HG02763 (cell line): ENCODE measurements at regions not wholly inside any gene's neighbourhood (a gene's known extent, or its start where the extent isn't known, plus 50 kb on each side); places are given as distances from the start of the nearest gene placed in this dataset.

ENCODE experiments used
- ATAC-seq: cut with Tn5 transposase; IDR thresholded peaks from one replicate; pipeline ENCODE4 v1.9.1; 2021; ENCODE audit warnings: mild to moderate bottlenecking, moderate library complexity; ENCODE audit not compliant: unreplicated experiment

DNA sequence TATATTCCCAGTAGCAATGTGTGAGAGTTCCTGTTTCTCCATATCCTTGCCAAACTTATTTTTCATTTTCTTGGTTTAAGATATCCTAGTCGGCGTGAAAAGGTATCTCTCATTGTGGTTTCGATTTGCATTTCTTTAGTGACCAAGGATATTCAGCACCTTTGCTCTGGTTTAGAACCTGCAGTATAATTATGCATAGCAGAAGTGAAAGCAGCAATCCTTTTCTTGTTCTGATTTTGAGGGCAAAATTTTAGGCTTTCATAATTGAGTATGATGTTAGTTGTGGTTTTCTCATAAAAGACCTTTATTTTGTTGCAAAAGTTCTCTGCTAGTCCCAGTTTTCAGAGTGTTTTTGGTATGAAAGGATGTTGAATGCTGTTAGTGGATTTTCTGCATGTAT lies 491.0 kb downstream of the FGF9 start:
- ATAC-seq, result peak; percentile 87

DNA sequence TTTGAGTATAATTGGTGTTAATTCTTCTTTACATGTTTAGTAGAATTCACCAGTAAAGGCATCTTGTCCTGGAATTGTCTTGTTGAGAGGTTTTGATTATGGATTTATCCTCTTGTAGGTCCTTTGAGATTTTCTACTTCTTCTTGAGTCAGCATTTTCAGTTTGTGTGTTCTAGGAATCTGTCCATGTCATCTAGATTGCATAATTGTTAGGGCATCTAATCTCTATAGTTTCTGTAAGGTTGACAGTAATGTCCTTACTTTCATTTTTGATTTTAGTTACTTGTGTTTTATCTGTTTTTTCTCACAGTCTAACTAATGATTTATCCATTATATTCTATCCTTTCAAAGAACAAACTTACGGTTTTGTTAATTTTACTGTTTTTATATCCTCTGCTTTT lies 492.0 kb downstream of the FGF9 start:
- ATAC-seq, result no peak

DNA sequence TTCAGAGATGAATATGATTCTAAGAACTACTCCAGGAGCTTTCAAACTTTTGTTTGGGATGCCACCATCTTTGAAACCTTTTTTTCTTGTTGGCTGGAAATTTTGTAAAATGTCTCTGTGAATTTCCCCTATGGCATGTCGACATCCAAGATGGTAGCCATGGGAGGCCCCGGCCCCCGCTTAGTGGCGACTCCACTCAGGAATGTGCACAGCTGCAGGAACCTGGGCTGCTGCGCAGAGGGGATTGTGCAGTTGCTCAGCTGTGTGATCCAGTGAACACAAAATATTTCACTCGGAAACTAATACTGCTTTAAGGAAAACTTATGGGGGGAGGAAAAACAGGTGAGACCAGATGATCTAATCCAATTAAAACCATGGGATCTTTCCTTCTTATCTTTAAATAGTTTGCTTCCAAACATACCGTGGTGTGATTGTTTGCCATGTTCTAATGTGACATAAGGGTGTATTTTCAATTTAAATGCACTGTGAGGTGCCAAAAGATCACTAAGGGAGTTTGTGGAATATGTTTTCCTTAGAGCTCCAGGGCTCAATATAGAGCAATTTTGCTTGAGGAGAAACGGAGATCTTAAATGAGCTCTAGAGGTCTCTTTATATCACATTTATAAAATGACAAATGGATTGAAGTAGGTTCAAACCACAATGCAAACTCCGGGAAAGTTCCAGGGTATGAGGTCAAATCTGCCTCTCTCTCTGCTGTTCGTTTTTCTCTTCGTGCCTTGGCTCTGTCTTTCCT lies 497.7 kb downstream of the FGF9 start:
- ATAC-seq, result no peak

DNA sequence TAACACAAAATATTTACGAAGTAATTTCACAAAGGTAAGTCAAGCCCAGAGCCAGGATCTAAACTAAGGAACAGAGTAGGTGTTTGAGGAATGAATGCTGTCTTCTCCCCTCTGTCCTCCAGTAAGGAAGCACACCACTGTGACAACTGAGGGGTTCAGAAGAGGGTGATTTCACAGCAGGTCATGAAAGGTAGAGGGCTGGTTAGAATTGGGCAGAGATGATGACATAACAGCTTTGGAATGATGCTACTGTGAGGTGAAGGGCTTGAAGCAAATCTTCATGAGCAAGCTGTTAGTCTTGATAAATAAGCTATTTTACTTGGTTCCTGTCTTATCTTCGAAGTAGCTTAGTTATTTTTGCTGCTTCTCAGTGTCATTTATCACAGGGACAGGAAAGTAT lies 498.6 kb downstream of the FGF9 start:
- no peak for ATAC-seq

DNA sequence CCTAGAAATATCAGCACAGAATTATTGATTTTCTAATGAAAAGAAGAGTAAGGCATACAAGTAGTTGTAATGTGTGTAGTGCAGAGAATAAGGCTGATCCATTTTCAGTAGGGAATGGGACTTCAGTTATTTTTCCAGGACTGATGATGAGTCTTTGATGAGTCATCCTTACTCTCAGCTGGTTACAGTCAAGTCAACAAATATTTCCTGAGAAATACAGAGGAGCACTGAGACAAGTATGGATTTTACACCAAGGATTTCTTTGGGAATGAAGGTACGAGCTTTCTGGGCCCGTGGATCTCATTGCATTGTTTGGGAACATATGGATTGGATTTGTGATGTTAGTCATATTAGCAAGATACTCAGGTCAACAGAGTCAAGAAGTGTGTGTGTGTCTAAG lies 502.7 kb downstream of the FGF9 start:
- ATAC-seq, result no peak

DNA sequence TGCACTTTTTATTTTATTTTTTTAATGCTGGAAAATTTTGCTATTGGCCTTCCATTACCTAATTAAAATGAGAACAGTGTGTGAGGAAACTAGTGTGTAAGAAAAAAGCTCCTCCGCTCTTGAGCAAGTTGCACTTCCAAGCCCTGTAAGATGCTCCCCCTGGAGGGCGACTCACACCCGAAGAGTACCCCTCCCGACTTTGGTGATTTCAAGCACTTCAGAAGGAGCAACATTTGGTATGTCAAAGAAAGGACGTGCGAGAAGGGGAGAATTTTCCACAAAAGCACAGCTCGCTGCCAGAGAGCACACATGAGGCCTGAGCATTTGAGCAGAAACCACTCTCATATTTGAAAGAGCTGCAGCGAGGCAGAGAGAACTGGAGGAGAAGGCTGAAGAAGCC lies 504.4 kb downstream of the FGF9 start:
- ATAC-seq, result no peak

DNA sequence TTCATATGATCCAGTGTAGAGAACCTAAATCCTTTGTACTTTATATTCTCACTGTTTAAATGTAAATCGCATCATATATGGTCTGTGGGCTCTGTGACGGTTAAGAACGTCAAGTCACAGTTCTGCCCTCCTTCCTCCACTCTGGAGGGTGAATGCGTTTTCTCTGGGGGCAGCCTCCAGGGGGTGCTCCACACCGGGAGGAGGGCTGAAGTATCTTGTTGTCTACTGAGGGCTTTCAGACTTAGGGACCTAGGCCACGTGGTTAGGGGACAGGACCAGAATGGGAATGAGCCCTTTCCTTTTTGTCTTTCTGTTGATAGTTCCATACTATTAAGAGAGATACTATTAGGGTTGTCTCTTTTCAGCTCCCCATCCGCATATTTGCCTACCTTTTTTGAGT lies 504.9 kb downstream of the FGF9 start:
- ATAC-seq, result no peak

DNA sequence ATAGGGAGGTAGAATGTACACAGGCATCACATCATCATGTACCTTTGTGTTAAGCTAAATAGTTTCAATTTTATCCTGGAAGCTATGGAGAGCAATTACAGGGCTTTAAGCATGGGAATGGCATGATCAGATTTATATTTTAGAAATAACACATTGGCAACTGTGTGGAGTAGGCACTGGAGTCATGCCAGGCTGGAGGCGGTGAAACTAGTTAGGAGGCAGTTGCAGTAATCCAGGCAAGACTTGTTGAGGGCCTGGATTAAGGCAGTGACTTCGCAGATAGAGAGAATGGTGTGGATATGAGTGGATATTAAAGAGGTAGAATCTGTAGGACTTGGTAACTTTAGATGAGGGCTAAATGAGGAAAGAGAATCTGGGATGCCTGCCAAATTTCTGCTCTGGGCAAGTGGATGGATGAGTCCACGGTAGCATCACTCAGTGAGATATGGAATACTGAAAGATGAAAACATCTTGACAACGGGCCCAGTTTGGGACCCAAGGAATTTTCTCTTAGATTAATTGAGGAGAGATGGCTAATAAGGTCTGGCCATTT lies 506.2 kb downstream of the FGF9 start:
- ATAC-seq, result no peak

DNA sequence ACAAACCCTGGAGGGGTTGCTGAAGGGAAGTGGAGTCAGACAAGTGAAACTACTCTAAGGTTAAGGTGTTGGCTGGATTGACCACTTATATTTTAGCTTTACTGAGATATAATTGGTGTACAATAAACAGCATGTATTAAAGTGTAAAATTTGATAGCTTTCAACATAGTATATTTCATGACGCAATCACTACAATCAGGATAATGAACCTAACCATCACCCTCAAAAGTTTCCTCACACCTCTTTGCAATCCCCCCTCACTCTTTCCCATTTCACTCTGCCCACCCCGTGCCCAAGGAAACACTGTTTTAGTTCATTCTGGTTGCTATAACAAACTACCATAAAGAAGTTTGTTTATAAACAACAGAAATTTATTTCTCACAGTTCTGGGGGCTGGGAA lies 508.0 kb downstream of the FGF9 start:
- no peak for ATAC-seq

DNA sequence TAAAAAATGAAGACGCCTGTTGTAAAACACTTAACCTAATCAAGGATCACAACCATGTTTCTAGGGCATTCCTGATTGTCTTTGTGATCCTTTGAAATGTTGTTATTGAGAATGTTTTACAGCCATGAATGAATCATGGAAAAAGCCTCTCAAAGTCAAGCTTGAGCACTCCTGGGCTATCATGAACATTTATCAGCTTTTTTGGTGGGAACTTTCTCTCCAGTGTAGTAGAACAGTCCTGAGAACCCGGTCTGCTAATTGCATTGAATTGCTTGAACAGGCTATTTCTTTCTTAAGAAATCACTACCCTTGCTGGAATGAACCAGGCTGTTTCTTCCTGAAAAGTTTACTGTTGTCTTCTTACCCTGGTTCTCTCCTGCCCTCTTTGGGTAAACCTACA lies 516.5 kb downstream of the FGF9 start:
- ATAC-seq, result no peak

DNA sequence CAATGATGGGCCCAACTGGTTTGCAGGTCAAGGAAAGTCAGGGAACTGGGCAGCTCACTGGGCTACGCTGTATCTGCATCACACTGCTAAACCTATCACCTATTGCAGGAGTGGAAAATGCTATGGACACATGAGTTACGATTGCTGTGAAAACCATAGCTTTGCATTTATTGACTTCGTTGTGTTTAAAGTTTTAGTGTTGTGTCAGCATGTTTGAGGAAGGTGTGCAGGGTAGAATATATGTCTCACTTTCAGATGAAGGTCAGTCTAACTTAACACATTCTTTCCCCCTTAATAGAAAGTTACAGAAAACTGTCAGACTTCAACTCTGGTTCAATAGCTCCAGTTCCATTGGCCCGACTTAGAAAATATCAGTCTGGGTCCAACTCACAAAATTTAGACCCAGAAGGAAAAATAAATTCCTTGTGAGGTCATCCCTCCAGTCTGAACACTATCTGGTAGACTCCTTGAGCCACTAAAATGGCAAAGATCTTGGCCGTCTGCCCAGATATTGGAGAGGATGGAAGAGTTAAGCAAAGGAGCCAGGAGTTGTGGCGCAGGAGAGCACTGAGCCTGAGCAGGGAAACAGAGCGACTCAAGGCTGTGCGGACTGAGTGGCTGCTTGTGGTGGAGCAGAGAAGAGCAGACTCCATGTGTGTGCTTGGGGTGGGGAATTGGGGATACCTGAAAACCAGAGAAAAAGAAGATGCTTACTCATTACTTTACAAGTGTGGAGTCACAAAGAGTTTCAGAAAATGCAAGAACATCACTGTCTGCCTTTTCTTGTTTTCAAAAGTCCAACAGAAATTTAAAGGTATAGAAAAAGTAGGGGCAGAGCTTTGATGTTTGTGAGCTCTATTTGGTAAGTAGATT lies 518.5 kb downstream of the FGF9 start:
- no peak for ATAC-seq

DNA sequence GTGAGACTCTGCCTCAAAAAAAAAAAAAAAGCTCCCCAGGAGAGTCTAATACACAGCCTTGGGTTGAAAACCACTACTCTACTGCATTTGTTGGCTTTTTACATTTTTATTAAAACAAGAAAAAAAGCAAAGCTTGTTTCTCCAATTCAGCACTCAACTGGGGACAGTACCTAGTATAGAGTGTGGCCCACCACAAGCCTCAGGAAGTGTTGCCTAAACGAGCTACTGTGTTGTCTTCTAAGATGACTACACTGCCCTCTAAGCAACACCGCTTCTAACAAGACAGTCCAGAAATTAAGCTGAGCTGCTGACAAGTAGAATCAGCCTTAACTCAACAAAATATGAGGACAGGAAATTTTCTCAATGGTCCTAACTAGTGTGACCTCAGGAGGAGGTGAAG lies 522.2 kb downstream of the FGF9 start:
- no peak for ATAC-seq

DNA sequence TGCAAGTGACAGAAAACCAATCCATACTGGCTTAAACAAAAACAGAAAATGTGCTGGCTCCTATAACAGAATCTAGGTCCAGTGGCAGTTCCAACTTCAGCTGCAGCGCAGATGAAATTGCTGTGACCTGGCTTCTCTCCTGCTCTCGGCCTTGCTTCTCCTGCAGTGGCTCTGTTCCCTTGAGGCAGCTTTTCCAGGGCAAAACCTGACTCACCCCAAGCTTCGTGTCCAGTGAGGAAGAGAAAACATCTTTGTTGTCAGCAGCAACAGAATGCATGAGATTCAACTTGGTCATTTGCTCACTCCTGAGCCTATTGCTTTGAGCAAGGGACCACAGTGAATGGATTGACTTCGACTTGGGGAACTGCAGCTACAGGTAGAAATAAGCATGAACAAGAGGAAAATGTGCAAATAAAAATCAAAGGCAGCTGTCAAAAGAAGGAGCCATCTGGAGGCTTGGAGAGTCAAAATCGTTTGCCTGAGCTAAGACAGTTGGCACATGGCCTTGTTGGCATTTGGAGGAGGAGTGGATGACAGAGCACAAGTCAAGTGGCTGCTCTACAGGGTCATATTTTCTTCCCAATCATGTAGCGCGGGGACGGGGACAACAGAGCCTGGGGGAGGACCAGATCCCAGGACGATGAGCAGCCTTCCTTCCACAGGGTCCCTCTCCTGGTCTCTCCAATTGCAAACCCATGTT lies 523.4 kb downstream of the FGF9 start:
- ATAC-seq, result no peak

DNA sequence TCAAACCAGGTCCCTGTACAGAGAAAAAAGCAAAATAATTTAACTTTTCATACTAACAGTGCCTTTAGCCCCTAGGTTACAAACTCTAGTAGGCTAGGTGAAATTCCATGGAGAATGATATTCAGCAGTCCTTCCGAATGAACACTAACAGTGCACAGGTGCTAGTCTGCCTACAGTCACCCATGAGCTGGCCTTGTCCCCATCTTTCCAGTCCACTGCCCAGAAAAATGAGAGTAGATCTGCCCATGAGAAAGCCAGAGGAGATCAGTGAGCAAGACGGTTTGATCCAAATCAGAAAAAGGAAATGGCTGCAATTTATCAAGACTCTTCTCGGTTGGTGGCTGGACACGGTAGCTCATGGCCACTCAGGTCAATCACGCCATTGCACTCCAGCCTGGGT lies 524.9 kb downstream of the FGF9 start:
- ATAC-seq, result no peak

DNA sequence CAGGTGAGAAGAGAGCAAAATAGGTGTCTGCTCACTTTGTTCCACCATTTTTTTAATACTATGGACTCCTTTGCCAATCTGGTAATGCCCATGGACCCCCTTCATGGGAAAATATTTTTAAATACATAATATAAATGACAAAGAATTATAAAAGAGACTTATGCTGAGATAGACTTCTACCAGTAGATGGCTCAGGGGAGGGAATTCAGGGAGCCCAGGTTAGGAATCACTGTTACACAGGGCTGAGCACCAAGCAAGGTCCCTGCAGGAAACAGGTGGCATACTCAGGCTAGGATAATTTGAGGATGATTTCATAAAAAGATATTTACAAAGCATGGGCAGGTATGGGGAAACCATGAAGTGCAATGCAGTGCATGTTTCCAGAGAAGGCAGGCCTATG lies 525.9 kb downstream of the FGF9 start:
- ATAC-seq, result no peak

DNA sequence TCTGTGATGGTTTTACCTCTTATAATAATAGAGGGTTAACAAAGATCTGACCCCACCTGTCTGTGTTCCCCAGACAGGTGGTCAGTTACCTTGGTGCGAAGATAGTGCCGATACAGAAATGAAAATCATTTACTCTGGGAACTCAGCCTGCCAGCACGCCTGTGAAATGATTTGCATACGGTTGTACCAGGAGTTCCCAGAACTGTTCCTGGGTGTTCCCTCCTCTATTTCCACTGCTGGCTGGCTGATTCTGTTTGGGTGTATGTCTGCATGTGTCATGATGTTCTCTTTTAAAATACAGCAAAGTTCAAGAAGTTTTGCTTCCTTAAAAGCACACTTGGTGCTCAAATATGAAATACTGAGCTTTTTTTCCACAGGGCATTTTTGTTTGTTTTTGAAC lies 527.1 kb downstream of the FGF9 start:
- ATAC-seq, result no peak

DNA sequence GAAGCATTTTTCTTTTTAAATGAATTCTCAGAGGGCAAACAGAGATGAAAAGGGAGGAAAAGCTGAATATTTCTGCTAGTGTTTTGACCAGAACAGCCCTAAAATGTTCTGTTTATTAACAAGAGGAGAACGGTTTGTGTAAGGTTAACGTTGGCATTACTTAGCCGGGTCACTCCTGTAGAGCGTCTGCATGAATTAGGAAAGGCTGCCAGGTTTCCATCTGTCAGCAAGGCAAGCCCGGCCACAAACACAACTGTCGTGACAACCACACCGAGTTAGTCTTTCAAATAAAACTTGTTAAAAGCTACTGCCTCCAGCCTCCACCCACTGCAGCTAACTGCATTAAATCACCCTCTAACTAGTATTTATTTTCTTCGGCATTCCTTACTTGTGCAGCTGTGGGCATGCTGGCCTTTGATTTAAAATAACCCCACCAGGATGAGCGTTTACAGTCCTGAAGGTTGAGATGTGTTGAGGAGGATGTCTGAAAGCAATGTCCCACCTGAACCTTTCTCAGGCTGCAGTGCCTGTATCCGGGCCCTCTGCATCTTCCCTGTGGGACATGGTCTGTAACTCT lies 527.9 kb downstream of the FGF9 start:
- ATAC-seq, result no peak

DNA sequence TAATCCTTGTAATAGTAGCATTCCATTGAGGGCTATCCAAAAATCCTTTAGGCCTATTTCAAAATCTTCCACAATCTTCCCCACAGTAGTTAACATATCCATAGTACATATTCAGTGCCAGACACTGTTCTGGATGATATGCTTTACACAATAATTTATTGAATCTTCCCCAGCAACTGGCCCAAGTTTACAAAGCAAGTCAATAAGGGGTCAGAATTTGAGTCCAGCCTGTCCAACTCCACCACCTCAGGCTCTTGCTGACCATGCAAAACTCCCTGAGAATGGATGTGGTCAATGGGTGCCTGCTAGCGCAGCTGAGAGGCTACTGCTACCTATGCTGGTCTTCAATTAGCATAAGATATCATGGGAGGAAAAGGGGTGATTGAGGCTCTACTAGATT lies 529.6 kb downstream of the FGF9 start:
- no peak for ATAC-seq

DNA sequence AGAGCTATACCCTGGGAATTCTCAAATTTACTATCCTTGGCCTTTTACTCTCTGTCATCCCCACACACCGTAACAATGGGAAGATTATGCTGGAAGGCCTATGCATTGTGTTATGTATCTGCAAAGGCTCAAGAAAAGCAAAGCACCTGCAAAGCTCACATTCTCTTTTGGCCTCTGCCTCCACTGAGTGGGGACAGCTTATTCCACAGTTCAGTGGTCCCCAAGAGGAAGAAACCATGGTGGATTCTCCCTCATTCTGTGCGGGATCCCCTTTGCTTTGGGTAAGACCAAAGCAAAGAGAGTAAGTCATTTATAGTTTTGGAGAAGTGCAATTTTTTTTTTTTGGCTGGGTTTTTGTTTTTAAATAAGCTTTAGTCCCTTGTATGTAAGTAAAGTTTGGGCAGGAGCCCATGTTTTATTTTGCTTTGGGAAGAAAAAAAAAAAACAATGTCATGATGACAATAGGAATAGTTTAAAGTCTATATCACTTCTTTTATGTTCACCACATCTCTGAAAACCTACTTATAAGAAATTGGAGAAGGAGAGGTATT lies 530.6 kb downstream of the FGF9 start:
- no peak for ATAC-seq

DNA sequence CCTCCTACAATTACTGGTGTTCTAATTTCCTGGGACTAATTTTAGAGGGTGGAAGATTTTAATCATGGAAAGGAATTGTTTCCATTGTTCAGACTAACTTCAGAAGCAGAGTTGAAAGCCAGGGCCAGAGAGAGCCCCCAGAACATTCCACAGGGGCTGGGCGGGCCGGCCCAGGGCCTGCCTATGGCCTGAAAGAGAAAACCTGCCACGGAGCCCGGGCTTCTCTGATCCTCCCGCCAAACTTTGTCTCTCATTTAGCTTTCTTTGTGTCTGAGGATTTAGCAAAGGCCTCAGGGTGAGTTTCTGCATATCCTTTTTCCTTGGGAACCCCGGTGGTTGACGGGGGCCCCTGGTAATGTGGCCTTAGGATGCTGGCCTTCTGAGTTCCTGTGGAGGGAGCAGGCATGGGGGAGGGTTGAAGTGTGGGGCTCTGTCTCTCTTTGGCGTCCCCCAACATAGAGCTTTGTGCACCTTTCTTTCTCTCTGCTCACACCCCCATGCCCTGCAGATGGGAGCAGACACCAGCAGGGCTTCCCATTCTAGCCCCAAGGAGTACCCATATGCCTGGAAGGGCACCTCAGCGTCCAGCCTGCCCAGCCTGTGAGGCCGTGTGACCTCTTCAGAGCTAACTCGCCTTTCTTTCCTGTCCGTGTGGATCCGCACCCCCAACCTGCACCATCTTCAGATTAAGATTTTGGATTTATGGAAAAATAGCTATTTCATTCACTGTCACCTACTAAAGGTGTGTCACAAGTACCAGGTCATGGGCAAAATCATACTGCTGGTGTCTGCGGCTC lies 539.5 kb downstream of the FGF9 start:
- ATAC-seq, result no peak
